H1 (cell line): ENCODE measurements at regions not wholly inside any gene's neighbourhood (a gene's known extent, or its start where the extent isn't known, plus 50 kb on each side); places are given as distances from the start of the nearest gene placed in this dataset.

Experiments used
- CHD2 ChIP-seq: IDR thresholded peaks from 2 replicates; pipeline ENCODE4 v1.6.1; 2012; ENCODE audit warnings: low read length, improper control_type of control experiment
- CTCF ChIP-seq, 3 experiments: IDR thresholded peaks; 1 replicate in 2 of 3; 2 replicates in 1 of 3; pipeline versions ENCODE4 v1.5.1 to v1.6.1; 2011; ENCODE audit warnings: low read length in 3 of 3, mild to moderate bottlenecking in 3 of 3, inconsistent platforms in 2 of 3, low read depth in 1 of 3, moderate library complexity in 1 of 3; ENCODE audit not compliant: insufficient read depth in 1 of 3; ENCODE audit errors: control extremely low read depth in 1 of 3
- EGR1 ChIP-seq: IDR thresholded peaks from 2 replicates; pipeline ENCODE4 v1.6.1; 2011; ENCODE audit warnings: low read depth, low read length, borderline replicate concordance
- EZH2 ChIP-seq: fragments of 200-600 bp; sonication (generic); IDR thresholded peaks from 2 replicates; pipeline ENCODE4 v1.7.1; 2012; ENCODE audit warnings: low read depth, mild to moderate bottlenecking, moderate library complexity, low read length, inconsistent platforms; ENCODE audit not compliant: severe bottlenecking
- GTF2F1 ChIP-seq: IDR thresholded peaks from 2 replicates; pipeline ENCODE4 v1.6.1; 2012; ENCODE audit warnings: low read depth, low read length, improper control_type of control experiment, borderline replicate concordance
- MAX ChIP-seq: IDR thresholded peaks from 2 replicates; pipeline ENCODE4 v1.6.1; 2012; ENCODE audit warnings: inconsistent platforms
- POLR2A ChIP-seq, 2 experiments: IDR thresholded peaks; 1 replicate in 1 of 2; 2 replicates in 1 of 2; pipeline ENCODE4 v1.6.1; 2011; ENCODE audit warnings: low read depth in 2 of 2, low read length in 2 of 2, mild to moderate bottlenecking in 2 of 2; ENCODE audit errors: control extremely low read depth in 1 of 2
- POLR2AphosphoS5 ChIP-seq: IDR thresholded peaks from 2 replicates; pipeline ENCODE4 v1.6.1; 2011; ENCODE audit warnings: low read depth, low read length
- TAF1 ChIP-seq: IDR thresholded peaks from 2 replicates; pipeline ENCODE4 v1.6.1; 2011; ENCODE audit warnings: mild to moderate bottlenecking, low read depth, low read length

GRCh38 chr5:40400245-40400644 is 279.5 kb upstream of the PTGER4 start:
- TF ChIP-seq CTCF (IDR thresholded peaks at IDR 0.05; ENCODE audit: control extremely low read depth in 1 of 3, insufficient read depth in 1 of 3, low read depth in 1 of 3, low read length in 3 of 3) (no peak), POLR2AphosphoS5 (no peak), POLR2A (IDR thresholded peaks at IDR 0.05; ENCODE audit: control extremely low read depth in 1 of 2, low read depth in 2 of 2, low read length in 2 of 2) (no peak), GTF2F1 (no peak), MAX (no peak), TAF1 (no peak), EGR1 (no peak), CHD2 (no peak), EZH2 (no peak)
